H1 (cell line): ENCODE measurements at regions not wholly inside any gene's neighbourhood (a gene's known extent, or its start where the extent isn't known, plus 50 kb on each side); places are given as distances from the start of the nearest gene placed in this dataset.

ENCODE experiments used
- CTCF ChIA-PET: fragments of 300-600 bp; sonication (Branson Sonifier 250); formaldehyde crosslinking; loops from one replicate; lab custom pipeline; 2021; ENCODE audit not compliant: partially characterized antibody; lab: Charles Lee
- POLR2A ChIA-PET: fragments of 300-600 bp; sonication (Branson Sonifier 250); formaldehyde crosslinking; loops from one replicate; lab custom pipeline; 2021; ENCODE audit warnings: inconsistent platforms; ENCODE audit not compliant: partially characterized antibody; lab: Charles Lee
- DNase-seq, 2 experiments: peaks; one replicate each; pipeline versions ENCODE4 v3.0.0 to v3.0.0-alpha.2; 2010 to 2022; ENCODE audit warnings: low spot score in 2 of 2, low read depth in 1 of 2, mixed read lengths in 1 of 2
- FAIRE-seq: peaks from 2 replicates; lab custom pipeline; 2011; peaks lifted over from hg19 to GRCh38; lab: Jason Lieb, UNC
- H2AFZ ChIP-seq: 2 replicates; pipeline ENCODE4 v1.8.1; 2012; ENCODE audit warnings: low read length, inconsistent platforms
- H2AK5ac ChIP-seq: 2 replicates; pipeline ENCODE4 v1.6.1; 2013; ENCODE audit warnings: low read depth, low read length
- H2BK120ac ChIP-seq: replicated peaks from 2 replicates; pipeline ENCODE3; 2013; ENCODE audit warnings: low read depth, low read length, inconsistent platforms
- H2BK12ac ChIP-seq: 2 replicates; pipeline ENCODE4 v1.6.1; 2013; ENCODE audit warnings: low read depth, low read length
- H2BK15ac ChIP-seq: 2 replicates; pipeline ENCODE4 v1.6.1; 2013; ENCODE audit warnings: low read length
- H2BK20ac ChIP-seq: 2 replicates; pipeline ENCODE4 v1.6.1; 2013; ENCODE audit warnings: low read length
- H2BK5ac ChIP-seq: 2 replicates; pipeline ENCODE4 v1.6.1; 2013; ENCODE audit warnings: low read depth, low read length
- H3K14ac ChIP-seq: 2 replicates; pipeline ENCODE4 v1.6.1; 2013; ENCODE audit warnings: inconsistent platforms; ENCODE audit not compliant: insufficient read length
- H3K18ac ChIP-seq: 2 replicates; pipeline ENCODE4 v1.6.1; 2013; ENCODE audit warnings: low read length; ENCODE audit errors: extremely low read depth
- H3K23ac ChIP-seq: 2 replicates; pipeline ENCODE4 v1.6.1; 2013; ENCODE audit warnings: inconsistent platforms; ENCODE audit not compliant: insufficient read length
- H3K23me2 ChIP-seq: 2 replicates; pipeline ENCODE4 v1.6.1; 2013; ENCODE audit warnings: low read depth, low read length
- H3K27ac ChIP-seq: 2 replicates; pipeline ENCODE4 v1.6.1; 2011; ENCODE audit warnings: low read depth, low read length, inconsistent platforms
- H3K27me3 ChIP-seq, 4 experiments: replicated peaks in 1 of 4; 1 replicate in 1 of 4; 2 replicates in 3 of 4; pipeline versions ENCODE4 v1.6.1 to v1.8.1; 2011 to 2013; ENCODE audit warnings: low read length in 3 of 4, mild to moderate bottlenecking in 3 of 4, inconsistent platforms in 2 of 4, mixed read lengths in 2 of 4, moderate library complexity in 1 of 4; ENCODE audit not compliant: control insufficient read depth in 3 of 4, insufficient read depth in 3 of 4; ENCODE audit errors: extremely low read depth in 1 of 4
- H3K36me3 ChIP-seq, 4 experiments: 2 replicates each; pipeline versions ENCODE4 v1.6.1 to v1.8.1; 2011 to 2013; ENCODE audit warnings: mild to moderate bottlenecking in 4 of 4, low read length in 3 of 4, moderate library complexity in 2 of 4, control low read depth in 1 of 4, inconsistent platforms in 1 of 4; ENCODE audit not compliant: insufficient read depth in 4 of 4, control insufficient read depth in 2 of 4
- H3K4ac ChIP-seq: replicated peaks from 2 replicates; pipeline ENCODE3; 2013; ENCODE audit warnings: low read length, low read depth, mixed read lengths, inconsistent platforms; ENCODE audit not compliant: insufficient read length
- H3K4me1 ChIP-seq, 4 experiments: replicated peaks in 1 of 4; 1 replicate in 1 of 4; 2 replicates in 3 of 4; pipeline versions ENCODE4 v1.6.1 to v1.8.1; 2011 to 2013; ENCODE audit warnings: low read length in 3 of 4, inconsistent platforms in 2 of 4, mixed read lengths in 1 of 4; ENCODE audit not compliant: insufficient read depth in 4 of 4, control insufficient read depth in 3 of 4
- H3K4me2 ChIP-seq, 2 experiments: 2 replicates each; pipeline versions ENCODE4 v1.6.1 to v1.8.1; 2011 to 2013; ENCODE audit warnings: low read depth in 2 of 2, low read length in 2 of 2, control low read depth in 1 of 2, inconsistent platforms in 1 of 2, mild to moderate bottlenecking in 1 of 2; ENCODE audit not compliant: insufficient read depth in 1 of 2
- H3K4me3 ChIP-seq, 4 experiments: fragments of 200-600, 300-600 bp in 1 of 4; sonication (generic), shearing (Covaris generic), sonication (Bioruptor Twin) in 1 of 4; 2 replicates each; pipeline versions ENCODE4 v1.5.1 to v1.8.1; 2011 to 2016; ENCODE audit warnings: low read length in 4 of 4, low read depth in 3 of 4, control low read depth in 2 of 4, inconsistent platforms in 2 of 4, mild to moderate bottlenecking in 2 of 4, mixed read lengths in 1 of 4, moderate library complexity in 1 of 4; ENCODE audit not compliant: insufficient read depth in 2 of 4; ENCODE audit errors: extremely low read depth in 1 of 4
- H3K56ac ChIP-seq: replicated peaks from 2 replicates; pipeline ENCODE3; 2013; ENCODE audit warnings: low read depth, mild to moderate bottlenecking, mixed read lengths, low read length, inconsistent platforms; ENCODE audit not compliant: insufficient read length
- H3K79me1 ChIP-seq: 2 replicates; pipeline ENCODE4 v1.6.1; 2013; ENCODE audit warnings: low read depth, low read length, control low read depth
- H3K79me2 ChIP-seq, 2 experiments: 2 replicates each; pipeline versions ENCODE4 v1.6.1 to v1.8.1; 2012 to 2013; ENCODE audit warnings: low read length in 2 of 2, mild to moderate bottlenecking in 2 of 2, inconsistent platforms in 1 of 2; ENCODE audit not compliant: insufficient read depth in 2 of 2, control insufficient read depth in 1 of 2
- H3K9ac ChIP-seq, 4 experiments: replicated peaks in 1 of 4; 1 replicate in 1 of 4; 2 replicates in 3 of 4; pipeline versions ENCODE4 v1.6.1 to v1.8.1; 2011 to 2013; ENCODE audit warnings: low read depth in 3 of 4, low read length in 3 of 4, control low read depth in 2 of 4, mild to moderate bottlenecking in 2 of 4, moderate library complexity in 2 of 4, inconsistent platforms in 1 of 4; ENCODE audit errors: extremely low read depth in 1 of 4
- H3K9me3 ChIP-seq, 2 experiments: 2 replicates each; pipeline versions ENCODE4 v1.6.1 to v1.8.1; 2012 to 2013; ENCODE audit warnings: mild to moderate bottlenecking in 2 of 2, moderate library complexity in 2 of 2, control low read depth in 1 of 2, inconsistent platforms in 1 of 2, low read depth in 1 of 2, low read length in 1 of 2, mixed read lengths in 1 of 2; ENCODE audit not compliant: insufficient read depth in 2 of 2
- H4K20me1 ChIP-seq, 2 experiments: replicated peaks in 1 of 2; 2 replicates each; pipeline versions ENCODE3 to v1.8.1; 2011 to 2013; ENCODE audit warnings: inconsistent platforms in 2 of 2, low read length in 2 of 2, mild to moderate bottlenecking in 1 of 2; ENCODE audit not compliant: insufficient read depth in 2 of 2, control insufficient read depth in 1 of 2
- H4K5ac ChIP-seq: 2 replicates; pipeline ENCODE4 v1.6.1; 2013; ENCODE audit warnings: low read length, low read depth, mixed read lengths, inconsistent platforms; ENCODE audit not compliant: insufficient read length
- H4K8ac ChIP-seq: 2 replicates; pipeline ENCODE4 v1.8.0; 2013; ENCODE audit warnings: mild to moderate bottlenecking, moderate library complexity, low read length, inconsistent platforms; ENCODE audit not compliant: insufficient read depth; ENCODE audit errors: extremely low read depth
- H4K91ac ChIP-seq: replicated peaks from 2 replicates; pipeline ENCODE3; 2013; ENCODE audit warnings: low read length, mixed read lengths, inconsistent platforms; ENCODE audit not compliant: insufficient read length
- BACH1 ChIP-seq: IDR thresholded peaks from 2 replicates; pipeline ENCODE4 v1.6.1; 2012; ENCODE audit warnings: low read length, improper control_type of control experiment
- CREB1 ChIP-seq: IDR thresholded peaks from 2 replicates; pipeline ENCODE4 v1.6.1; 2012; ENCODE audit warnings: inconsistent platforms
- CTBP2 ChIP-seq: IDR thresholded peaks from 2 replicates; pipeline ENCODE4 v1.7.0; 2011; ENCODE audit warnings: borderline replicate concordance, mild to moderate bottlenecking, moderate library complexity, mixed read lengths, low read length; ENCODE audit not compliant: insufficient read depth, insufficient read length
- EZH2 ChIP-seq: fragments of 200-600 bp; sonication (generic); IDR thresholded peaks from 2 replicates; pipeline ENCODE4 v1.7.1; 2012; ENCODE audit warnings: low read depth, mild to moderate bottlenecking, moderate library complexity, low read length, inconsistent platforms; ENCODE audit not compliant: severe bottlenecking
- JUN ChIP-seq: IDR thresholded peaks from 2 replicates; pipeline ENCODE4 v1.6.1; 2011; ENCODE audit warnings: low read depth, mild to moderate bottlenecking, improper control_type of control experiment, low read length
- KDM1A ChIP-seq: fragments of 200-600, 300-600 bp; sonication (generic); IDR thresholded peaks from 2 replicates; pipeline ENCODE4 v1.7.1; 2016; ENCODE audit warnings: mild to moderate bottlenecking, low read length, borderline replicate concordance
- KDM4A ChIP-seq: IDR thresholded peaks from one replicate; pipeline ENCODE4 v1.7.1; 2012; ENCODE audit warnings: low read depth, mild to moderate bottlenecking, moderate library complexity, low read length, inconsistent platforms; ENCODE audit not compliant: severe bottlenecking
- SAP30 ChIP-seq: fragments of 300-600 bp; sonication (generic); IDR thresholded peaks from 2 replicates; pipeline ENCODE4 v1.7.1; 2012; ENCODE audit warnings: low read length, moderate library complexity, mild to moderate bottlenecking, inconsistent platforms; ENCODE audit not compliant: insufficient read depth, insufficient replicate concordance
- SIN3A ChIP-seq, 2 experiments: IDR thresholded peaks in 1 of 2; conservative IDR thresholded peaks in 1 of 2; 2 replicates each; pipeline ENCODE4 v1.6.1; 2011 to 2012; ENCODE audit warnings: low read length in 2 of 2, improper control_type of control experiment in 1 of 2, low read depth in 1 of 2, mild to moderate bottlenecking in 1 of 2
- SUZ12 ChIP-seq: fragments of 200-600 bp; sonication (generic); IDR thresholded peaks from 2 replicates; pipeline ENCODE4 v1.6.1; 2012; ENCODE audit warnings: mild to moderate bottlenecking, inconsistent platforms, low read length, moderate library complexity, mixed read lengths
- WGBS, 2 experiments: shearing (Covaris generic) in 1 of 2; methylation state at CpG; one replicate each; pipeline versions ENCODE4 v1.1.6 to v1.1.7; 2013 to 2015; ENCODE audit warnings: low lambda C conversion rate in 2 of 2, mixed read lengths in 2 of 2, inconsistent platforms in 1 of 2, low coverage in 1 of 2, missing lambda C conversion rate in 1 of 2; ENCODE audit not compliant: insufficient replicate concordance in 2 of 2, insufficient coverage in 1 of 2, insufficient read length in 1 of 2; ENCODE audit errors: extremely low coverage in 1 of 2, missing lambda C conversion rate in 1 of 2; 5-methylcytosine and 5-hydroxymethylcytosine counted together
- TF ChIP-seq, protein P1 (sequence below): IDR thresholded peaks from 2 replicates; pipeline ENCODE4 v1.6.1; 2012; ENCODE audit warnings: inconsistent platforms

GRCh38 chr21:28410256-28410655 lies 582.4 kb downstream of the LTN1 start:
- Histone ChIP-seq H3K4me2 (no peak overlapping the region), H2AK5ac (no peak overlapping the region), H3K4ac (no peak overlapping the region), H4K20me1 (no peaks in the 10 kb centered on the region), H3K27me3 (no peaks in the 10 kb centered on the region), H2BK15ac (no peak overlapping the region), H3K4me1 (no peaks in the 10 kb centered on the region), H3K36me3 (no peaks in the 10 kb centered on the region), H3K23ac (no peak overlapping the region), H3K4me3 (no peak overlapping the region), H3K9me3 (no peaks in the 10 kb centered on the region), H2BK12ac (no peak overlapping the region), H3K56ac (no peak overlapping the region), H4K8ac (no peak overlapping the region), H4K91ac (no peak overlapping the region), H3K27ac (no peak overlapping the region), H3K9ac (no peak overlapping the region), H3K14ac (no peak overlapping the region), H4K5ac (no peak overlapping the region), H3K79me2 (no peaks in the 10 kb centered on the region), H2BK20ac (no peak overlapping the region), H3K79me1 (no peaks in the 10 kb centered on the region), H2AFZ (no peak overlapping the region), H3K18ac (no peak overlapping the region), H3K23me2 (no peaks in the 10 kb centered on the region), H2BK120ac (no peak overlapping the region), H2BK5ac (no peak overlapping the region)
- CTCF ChIA-PET = interaction anchor here (1.2 kb wide), 1 partner anchor 45 kb away, joined by 3 read pairs; no protein-coding TSS in a partner anchor
- no peak for FAIRE-seq
- WGBS, 2 experiments = 87% methylated on average over 2 of the region's 2 CpGs; no CpG with 5 or more reads in 1 of the 2 experiments
- POLR2A ChIA-PET = no interaction called here
- DNase-seq = no peak
- TF ChIP-seq CREB1 (no peak), BACH1 (no peak), JUN (no peak), SAP30 (no peak), EZH2 (no peak), SUZ12 (no peak), KDM4A (no peak), CTBP2 (no peak), KDM1A (no peak), SIN3A (conservative IDR thresholded peaks at IDR 0.05 in 1 of 2, IDR thresholded peaks at IDR 0.05 in 1 of 2; ENCODE audit: low read depth in 1 of 2, low read length in 2 of 2) (no peak)
- TF ChIP-seq, protein P1, sequence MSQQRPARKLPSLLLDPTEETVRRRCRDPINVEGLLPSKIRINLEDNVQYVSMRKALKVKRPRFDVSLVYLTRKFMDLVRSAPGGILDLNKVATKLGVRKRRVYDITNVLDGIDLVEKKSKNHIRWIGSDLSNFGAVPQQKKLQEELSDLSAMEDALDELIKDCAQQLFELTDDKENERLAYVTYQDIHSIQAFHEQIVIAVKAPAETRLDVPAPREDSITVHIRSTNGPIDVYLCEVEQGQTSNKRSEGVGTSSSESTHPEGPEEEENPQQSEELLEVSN = no peak
